Suprapubic skin (tissue), 4 donors: ENCODE measurements at regions not wholly inside any gene's neighbourhood (a gene's known extent, or its start where the extent isn't known, plus 50 kb on each side); places are given as distances from the start of the nearest gene placed in this dataset.

Source experiments
- CTCF ChIP-seq, 2 donors: fragments of 200-600 bp in 1 of 2; fragments of 450-650 bp in 1 of 2; sonication (generic) in 1 of 2; IDR thresholded peaks; one replicate each; pipeline ENCODE4 v1.5.1; 2016 to 2019; ENCODE audit warnings: antibody characterized with exemption in 2 of 2, mild to moderate bottlenecking in 1 of 2, moderate library complexity in 1 of 2
- EP300 ChIP-seq: sonication (generic); formaldehyde crosslinking; IDR thresholded peaks from one replicate; pipeline ENCODE4 v1.6.1; 2017; ENCODE audit warnings: antibody characterized with exemption
- POLR2A ChIP-seq, 2 donors: fragments of 450-650 bp; IDR thresholded peaks; one replicate each; pipeline ENCODE4 v1.6.1; 2017; ENCODE audit warnings: antibody characterized with exemption in 2 of 2, mild to moderate bottlenecking in 2 of 2, moderate library complexity in 2 of 2
- POLR2AphosphoS5 ChIP-seq, 3 donors: sonication (generic); formaldehyde crosslinking; IDR thresholded peaks; one replicate each; pipeline ENCODE4 v1.6.1; 2017; ENCODE audit warnings: antibody characterized with exemption in 3 of 3

GRCh38 chr4:66974665-66975064 is 570.6 kb downstream of the CENPC start:
- no peak for TF ChIP-seq CTCF (IDR thresholded peaks at IDR 0.05)
- no peak for TF ChIP-seq POLR2A (IDR thresholded peaks at IDR 0.05)
- TF ChIP-seq EP300, result no peak
- no peak for TF ChIP-seq POLR2AphosphoS5 (IDR thresholded peaks at IDR 0.05)
